DND-41 (cell line): ENCODE measurements at regions not wholly inside any gene's neighbourhood (a gene's known extent, or its start where the extent isn't known, plus 50 kb on each side); places are given as distances from the start of the nearest gene placed in this dataset.

Source experiments
- EZH2 ChIP-seq: IDR thresholded peaks from 3 replicates; pipeline ENCODE4 v1.6.1; 2012; ENCODE audit warnings: borderline replicate concordance, low read depth, mild to moderate bottlenecking, moderate library complexity, low read length, inconsistent platforms; ENCODE audit not compliant: severe bottlenecking
- TF ChIP-seq, protein P1 (sequence below): IDR thresholded peaks from 2 replicates; pipeline ENCODE4 v1.5.1; 2012; ENCODE audit warnings: borderline replicate concordance, low read length, moderate library complexity, mild to moderate bottlenecking; ENCODE audit not compliant: poor library complexity, severe bottlenecking; ENCODE audit errors: extremely low read depth

DNA sequence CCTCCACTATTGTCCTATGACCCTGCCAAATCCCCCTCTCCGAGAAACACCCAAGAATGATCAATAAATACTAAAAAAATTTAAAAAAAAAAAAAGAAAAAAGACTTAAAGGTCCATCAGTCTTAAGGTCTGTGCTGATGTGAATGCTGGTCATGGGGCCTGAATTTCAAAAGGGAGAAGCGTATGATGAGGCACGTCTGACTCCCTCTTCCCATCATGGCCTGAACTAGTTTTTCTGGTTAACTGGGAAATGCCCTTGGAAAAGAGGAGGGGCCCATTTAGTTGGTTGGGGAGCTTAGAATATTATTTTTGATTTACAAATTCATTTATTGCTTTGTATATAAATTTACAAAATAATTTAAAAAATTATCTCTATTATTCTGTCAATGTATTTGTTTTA is 291.0 kb upstream of the CDH19 start:
- TF ChIP-seq, protein P1, sequence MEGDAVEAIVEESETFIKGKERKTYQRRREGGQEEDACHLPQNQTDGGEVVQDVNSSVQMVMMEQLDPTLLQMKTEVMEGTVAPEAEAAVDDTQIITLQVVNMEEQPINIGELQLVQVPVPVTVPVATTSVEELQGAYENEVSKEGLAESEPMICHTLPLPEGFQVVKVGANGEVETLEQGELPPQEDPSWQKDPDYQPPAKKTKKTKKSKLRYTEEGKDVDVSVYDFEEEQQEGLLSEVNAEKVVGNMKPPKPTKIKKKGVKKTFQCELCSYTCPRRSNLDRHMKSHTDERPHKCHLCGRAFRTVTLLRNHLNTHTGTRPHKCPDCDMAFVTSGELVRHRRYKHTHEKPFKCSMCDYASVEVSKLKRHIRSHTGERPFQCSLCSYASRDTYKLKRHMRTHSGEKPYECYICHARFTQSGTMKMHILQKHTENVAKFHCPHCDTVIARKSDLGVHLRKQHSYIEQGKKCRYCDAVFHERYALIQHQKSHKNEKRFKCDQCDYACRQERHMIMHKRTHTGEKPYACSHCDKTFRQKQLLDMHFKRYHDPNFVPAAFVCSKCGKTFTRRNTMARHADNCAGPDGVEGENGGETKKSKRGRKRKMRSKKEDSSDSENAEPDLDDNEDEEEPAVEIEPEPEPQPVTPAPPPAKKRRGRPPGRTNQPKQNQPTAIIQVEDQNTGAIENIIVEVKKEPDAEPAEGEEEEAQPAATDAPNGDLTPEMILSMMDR = no peak
- no peak for TF ChIP-seq EZH2
